ENCODE measurements at regions not wholly inside any gene's neighbourhood (a gene's known extent, or its start where the extent isn't known, plus 50 kb on each side); places are given as distances from the start of the nearest gene placed in this dataset.

DNA sequence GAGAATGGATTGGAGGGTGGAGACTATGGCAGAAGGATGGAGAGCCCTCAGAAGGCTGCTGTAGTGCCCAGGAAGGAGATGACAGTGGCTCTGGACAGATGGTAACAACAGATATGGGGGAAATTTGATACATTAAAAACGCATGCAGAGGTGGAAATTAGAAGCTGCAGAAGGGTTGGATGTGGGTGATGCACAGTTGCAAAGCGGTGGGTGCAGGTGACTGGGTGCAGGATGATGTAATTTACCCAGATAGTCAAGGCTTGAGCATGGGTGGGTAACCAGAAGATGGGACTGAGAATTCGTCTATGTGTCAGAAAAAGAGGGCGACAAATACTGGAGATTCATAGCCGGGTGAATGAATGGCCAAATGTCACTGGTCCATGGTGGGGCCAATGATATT lies 570.3 kb downstream of the MN1 start:
- Mint-ChIP-seq H3K4me1 (ENCODE audit: insufficient read depth, unreplicated experiment) (no peaks in the 10 kb centered on the region), H3K27me3 (ENCODE audit: insufficient read depth, unreplicated experiment) (peaks cover 48% of the 10 kb centered on the region), H3K4me3 (ENCODE audit: unreplicated experiment) (no peak overlapping the region), H3K27ac (ENCODE audit: low read depth, unreplicated experiment) (no peak overlapping the region), H3K36me3 (ENCODE audit: insufficient read depth, unreplicated experiment) (no peaks in the 10 kb centered on the region), H3K9me3 (ENCODE audit: unreplicated experiment) (no peaks in the 10 kb centered on the region)
- ChIA-PET POLR2A (no interaction called here), CTCF (interaction anchor here (0.7 to 1.2 kb wide), 2 partner anchors 567 to 1831 kb away, joined by 3 to 4 read pairs; no protein-coding TSS in a partner anchor)
- intact Hi-C loops (cut with micrococcal nuclease): no loop called here
- TF ChIP-seq, protein P1, sequence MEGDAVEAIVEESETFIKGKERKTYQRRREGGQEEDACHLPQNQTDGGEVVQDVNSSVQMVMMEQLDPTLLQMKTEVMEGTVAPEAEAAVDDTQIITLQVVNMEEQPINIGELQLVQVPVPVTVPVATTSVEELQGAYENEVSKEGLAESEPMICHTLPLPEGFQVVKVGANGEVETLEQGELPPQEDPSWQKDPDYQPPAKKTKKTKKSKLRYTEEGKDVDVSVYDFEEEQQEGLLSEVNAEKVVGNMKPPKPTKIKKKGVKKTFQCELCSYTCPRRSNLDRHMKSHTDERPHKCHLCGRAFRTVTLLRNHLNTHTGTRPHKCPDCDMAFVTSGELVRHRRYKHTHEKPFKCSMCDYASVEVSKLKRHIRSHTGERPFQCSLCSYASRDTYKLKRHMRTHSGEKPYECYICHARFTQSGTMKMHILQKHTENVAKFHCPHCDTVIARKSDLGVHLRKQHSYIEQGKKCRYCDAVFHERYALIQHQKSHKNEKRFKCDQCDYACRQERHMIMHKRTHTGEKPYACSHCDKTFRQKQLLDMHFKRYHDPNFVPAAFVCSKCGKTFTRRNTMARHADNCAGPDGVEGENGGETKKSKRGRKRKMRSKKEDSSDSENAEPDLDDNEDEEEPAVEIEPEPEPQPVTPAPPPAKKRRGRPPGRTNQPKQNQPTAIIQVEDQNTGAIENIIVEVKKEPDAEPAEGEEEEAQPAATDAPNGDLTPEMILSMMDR (IDR thresholded peaks at IDR 0.05; ENCODE audit: unreplicated experiment): no peak
- no TSS peak for BruUV-seq (replicated peaks)
- no peak for DNase-seq (ENCODE audit: unreplicated experiment)

DNA sequence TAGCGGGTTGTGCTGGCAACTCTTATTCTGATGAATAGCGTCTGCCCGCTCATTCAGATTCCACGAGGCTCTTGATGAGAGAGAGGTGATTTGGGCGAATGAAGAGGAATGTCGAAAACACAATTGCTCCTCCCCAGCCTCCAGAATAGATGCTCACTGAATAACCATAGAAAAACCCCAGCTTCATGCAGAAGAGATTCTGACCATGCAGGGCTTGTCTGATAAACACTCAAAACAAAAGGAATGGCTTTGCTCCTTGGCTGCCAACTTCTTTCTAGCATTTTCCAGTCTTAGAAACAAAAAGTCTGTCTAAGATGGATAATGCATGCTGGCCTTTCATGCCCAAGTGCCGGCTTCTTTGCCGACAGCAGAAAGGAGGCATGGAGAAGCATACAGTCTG lies 569.5 kb downstream of the MN1 start:
- H3K27ac Mint-ChIP-seq (ENCODE audit: low read depth, unreplicated experiment): no peak overlapping the region
- TF ChIP-seq, protein P1 (IDR thresholded peaks at IDR 0.05; ENCODE audit: unreplicated experiment): no peak
- ChIA-PET CTCF (interaction anchor here (0.7 to 1.2 kb wide), 2 partner anchors 568 to 1832 kb away, joined by 3 to 4 read pairs; no protein-coding TSS in a partner anchor), POLR2A (no interaction called here)
- BruUV-seq (replicated peaks): no TSS peak
- H3K27me3 Mint-ChIP-seq (ENCODE audit: insufficient read depth, unreplicated experiment): peaks cover 48% of the 10 kb centered on the region
- no peak for DNase-seq (ENCODE audit: unreplicated experiment)
- intact Hi-C loops (cut with micrococcal nuclease): no loop called here
- H3K9me3 Mint-ChIP-seq (ENCODE audit: unreplicated experiment): no peaks in the 10 kb centered on the region
- H3K4me1 Mint-ChIP-seq (ENCODE audit: insufficient read depth, unreplicated experiment): no peaks in the 10 kb centered on the region
- H3K4me3 Mint-ChIP-seq (ENCODE audit: unreplicated experiment): no peak overlapping the region
- H3K36me3 Mint-ChIP-seq (ENCODE audit: insufficient read depth, unreplicated experiment): no peaks in the 10 kb centered on the region

DNA sequence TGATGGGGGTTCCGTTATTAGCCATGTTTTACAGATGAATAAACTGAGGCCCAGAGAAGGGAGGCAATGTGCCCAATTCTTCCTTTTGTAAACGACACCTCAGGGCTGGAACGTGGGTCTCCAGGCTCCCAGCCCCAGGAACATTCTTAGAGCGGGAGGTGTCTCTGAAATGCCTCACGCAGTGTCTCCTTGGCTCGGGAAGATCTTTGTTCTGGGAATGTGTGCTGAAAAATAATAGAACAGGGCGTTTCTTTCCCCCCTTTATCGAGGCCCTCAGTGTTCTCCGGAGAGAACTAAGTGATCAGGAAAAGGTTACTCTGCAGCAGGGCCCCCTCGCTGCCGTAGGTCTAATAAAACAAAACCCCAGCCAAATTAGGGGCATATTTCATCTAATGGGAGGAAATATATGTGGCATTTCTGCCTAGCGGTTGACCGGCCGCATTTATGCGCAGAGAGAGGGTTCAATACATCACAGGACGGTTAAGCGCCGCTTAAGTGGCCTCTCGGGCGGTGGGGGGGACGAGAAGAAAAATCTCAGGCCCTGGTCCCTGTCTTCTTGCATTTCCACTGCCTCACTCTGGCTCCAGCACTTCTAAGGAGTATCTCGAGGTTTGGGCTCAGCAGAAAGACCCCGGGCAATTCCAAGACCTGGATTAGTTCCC lies 564.3 kb downstream of the MN1 start:
- BruUV-seq (replicated peaks): no TSS peak
- Mint-ChIP-seq H3K4me3 (ENCODE audit: unreplicated experiment) (no peak overlapping the region), H3K4me1 (ENCODE audit: insufficient read depth, unreplicated experiment) (peaks cover 14% of the 10 kb centered on the region), H3K27ac (ENCODE audit: low read depth, unreplicated experiment) (no peak overlapping the region), H3K36me3 (ENCODE audit: insufficient read depth, unreplicated experiment) (no peaks in the 10 kb centered on the region), H3K27me3 (ENCODE audit: insufficient read depth, unreplicated experiment) (peaks cover 20% of the 10 kb centered on the region), H3K9me3 (ENCODE audit: unreplicated experiment) (no peaks in the 10 kb centered on the region)
- POLR2A ChIA-PET: no interaction called here
- intact Hi-C loops (cut with micrococcal nuclease): no loop called here
- CTCF ChIA-PET: no interaction called here
- DNase-seq (ENCODE audit: unreplicated experiment): no peak
- TF ChIP-seq, protein P1 (IDR thresholded peaks at IDR 0.05; ENCODE audit: unreplicated experiment): no peak

DNA sequence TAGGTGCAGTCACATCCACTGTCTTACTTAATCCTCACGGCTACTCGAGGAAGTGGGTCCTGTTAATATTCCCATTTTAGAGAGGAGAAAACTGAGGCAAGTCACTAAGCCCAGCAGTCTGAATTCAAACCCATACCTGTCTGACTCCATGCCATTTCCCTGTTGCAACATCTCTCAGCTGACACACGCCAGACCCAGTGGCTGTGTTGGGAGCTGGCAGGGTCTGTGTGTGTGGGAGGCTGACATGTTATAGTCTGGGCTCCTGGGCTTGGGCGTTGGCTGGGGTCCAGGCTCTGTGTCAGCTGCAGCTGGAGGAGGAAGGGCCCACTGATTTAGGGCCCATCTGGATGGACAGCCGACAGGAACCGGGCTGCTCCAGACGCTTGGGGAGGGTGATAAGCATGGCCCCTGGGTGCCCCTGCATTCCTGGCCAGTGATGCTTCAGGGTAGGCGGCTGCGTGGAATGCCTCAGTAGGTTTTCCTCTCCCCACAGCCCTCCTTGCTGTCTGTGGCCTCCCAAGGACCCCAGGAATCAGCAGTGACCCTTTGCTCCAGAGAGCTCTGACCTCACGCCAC lies 562.5 kb downstream of the MN1 start:
- peaks cover 14% of the 10 kb centered on the region for H3K4me1 Mint-ChIP-seq (ENCODE audit: insufficient read depth, unreplicated experiment)
- intact Hi-C loops (cut with micrococcal nuclease): no loop called here
- H3K9me3 Mint-ChIP-seq (ENCODE audit: unreplicated experiment): no peaks in the 10 kb centered on the region
- TF ChIP-seq, protein P1 (IDR thresholded peaks at IDR 0.05; ENCODE audit: unreplicated experiment): no peak
- H3K36me3 Mint-ChIP-seq (ENCODE audit: insufficient read depth, unreplicated experiment): peaks cover 7% of the 10 kb centered on the region
- no TSS peak for BruUV-seq (replicated peaks)
- CTCF ChIA-PET: interaction anchor here (0.7 kb wide), 1 partner anchor 182 kb away, joined by 3 read pairs; no protein-coding TSS in a partner anchor
- POLR2A ChIA-PET: interaction anchor here (1.0 kb wide), 1 partner anchor 10 kb away, joined by 3 read pairs; no protein-coding TSS in a partner anchor
- H3K27ac Mint-ChIP-seq (ENCODE audit: low read depth, unreplicated experiment): no peak overlapping the region
- H3K4me3 Mint-ChIP-seq (ENCODE audit: unreplicated experiment): no peak overlapping the region
- peaks cover 5% of the 10 kb centered on the region for H3K27me3 Mint-ChIP-seq (ENCODE audit: insufficient read depth, unreplicated experiment)
- peak; percentile 83 for DNase-seq (ENCODE audit: unreplicated experiment)
